HG02610 (cell line): ENCODE measurements at regions not wholly inside any gene's neighbourhood (a gene's known extent, or its start where the extent isn't known, plus 50 kb on each side); places are given as distances from the start of the nearest gene placed in this dataset.
A peak's percentile ranks its signal among the peaks of the same experiment; 100 is the strongest.
"Not testable (repeated sequence)": the region's sequence is repeated elsewhere in the genome, so short reads cannot be mapped to it uniquely, and the experiment has no call there.

ENCODE experiments used
- ATAC-seq: cut with Tn5 transposase; IDR thresholded peaks from one replicate; pipeline ENCODE4 v1.9.1; 2021; ENCODE audit warnings: mild to moderate bottlenecking, moderate library complexity; ENCODE audit not compliant: unreplicated experiment

DNA sequence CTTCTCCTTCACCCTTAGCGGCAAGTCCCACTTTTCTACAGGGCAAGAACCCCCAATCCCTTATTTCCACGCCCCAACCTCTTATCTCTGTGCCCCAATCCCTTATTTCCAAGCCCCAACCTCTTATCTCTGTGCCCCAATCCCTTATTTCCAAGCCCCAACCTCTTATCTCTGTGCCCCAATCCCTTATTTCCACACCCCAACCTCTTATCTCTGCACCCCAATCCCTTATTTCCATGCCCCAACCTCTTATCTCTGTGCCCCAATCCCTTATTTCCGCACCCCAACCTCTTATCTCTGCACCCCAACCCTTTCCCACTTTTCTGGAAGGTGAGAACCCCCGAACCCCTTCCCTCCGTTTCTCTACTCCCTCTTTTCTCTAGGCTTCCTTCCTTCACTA is 116.1 kb upstream of the GJE1 start:
- not testable (repeated sequence) for ATAC-seq

DNA sequence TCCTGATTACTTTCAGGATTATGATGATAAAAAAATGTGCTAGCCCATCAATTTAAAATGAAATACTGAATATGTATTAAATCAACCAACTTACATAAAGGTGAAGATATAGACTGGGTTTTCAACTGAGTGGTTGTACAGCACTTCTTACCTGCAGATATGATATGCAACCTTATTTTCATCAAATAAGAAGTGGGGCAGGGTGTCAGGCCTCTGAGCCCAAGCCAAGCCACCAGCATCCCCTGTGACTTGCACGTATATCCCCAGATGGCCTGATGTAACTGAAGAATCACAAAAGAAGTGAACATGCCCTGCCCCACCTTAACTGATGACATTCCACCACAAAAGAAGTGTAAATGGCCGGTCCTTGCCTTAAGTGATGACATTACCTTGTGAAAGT is 117.3 kb upstream of the GJE1 start:
- ATAC-seq = not testable (repeated sequence)

DNA sequence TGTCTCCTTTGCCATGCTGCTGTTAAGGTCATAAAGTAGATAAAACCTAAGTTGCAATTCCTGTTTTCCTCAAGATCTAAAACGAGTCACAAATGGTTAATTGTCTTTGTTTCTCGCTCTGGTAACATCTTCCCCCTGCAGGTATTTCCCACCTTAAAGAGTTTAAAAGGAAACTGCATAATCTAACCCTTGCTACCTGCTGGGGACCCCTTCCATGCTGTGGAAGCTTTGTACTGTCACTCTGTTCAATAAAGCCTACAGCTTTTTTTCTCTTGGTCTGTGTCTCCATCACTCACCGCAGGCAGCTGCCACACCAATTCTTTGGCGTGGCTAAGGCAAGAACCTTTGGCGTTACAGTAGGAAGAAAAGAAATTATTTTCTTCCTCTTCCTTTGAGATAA is 117.7 kb upstream of the GJE1 start:
- no peak for ATAC-seq

GRCh38 chr6:142014515-142014914 is 118.2 kb upstream of the GJE1 start:
- ATAC-seq = no peak

- no peak for ATAC-seq
Measured at GRCh38 chr6:142013875-142014495, 118.7 kb upstream of the GJE1 start.

DNA sequence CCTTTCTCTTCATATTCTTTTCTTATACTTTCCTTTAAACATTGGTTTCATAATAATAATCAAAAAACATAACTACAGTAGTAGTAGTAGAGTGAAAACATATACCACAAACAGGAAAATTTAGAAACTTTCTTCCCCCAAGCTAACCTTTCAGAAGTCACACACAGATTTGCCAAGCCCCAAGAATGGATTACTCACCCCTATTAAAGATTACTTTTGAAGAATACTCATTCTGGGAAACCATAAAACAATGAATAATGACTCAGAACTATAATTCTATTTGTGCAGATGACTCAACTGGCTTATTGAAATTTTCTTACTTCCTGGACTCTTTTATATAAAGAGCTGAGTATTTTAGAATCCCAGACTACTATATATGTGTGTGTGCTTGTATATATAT is 119.4 kb upstream of the GJE1 start:
- ATAC-seq = peak; percentile 97

GRCh38 chr6:142011775-142012174 is 121.0 kb upstream of the GJE1 start:
- ATAC-seq = no peak

GRCh38 chr6:142011156-142011555 is 121.6 kb upstream of the GJE1 start:
- no peak for ATAC-seq

GRCh38 chr6:142009647-142010046 is 123.1 kb upstream of the GJE1 start:
- no peak for ATAC-seq

- ATAC-seq = no peak
Measured at GRCh38 chr6:142008781-142009180, 123.9 kb upstream of the GJE1 start.

GRCh38 chr6:142008016-142008735 is 124.5 kb upstream of the GJE1 start:
- no peak for ATAC-seq

- no peak for ATAC-seq
Measured at GRCh38 chr6:142005021-142005420, 127.7 kb upstream of the GJE1 start.

DNA sequence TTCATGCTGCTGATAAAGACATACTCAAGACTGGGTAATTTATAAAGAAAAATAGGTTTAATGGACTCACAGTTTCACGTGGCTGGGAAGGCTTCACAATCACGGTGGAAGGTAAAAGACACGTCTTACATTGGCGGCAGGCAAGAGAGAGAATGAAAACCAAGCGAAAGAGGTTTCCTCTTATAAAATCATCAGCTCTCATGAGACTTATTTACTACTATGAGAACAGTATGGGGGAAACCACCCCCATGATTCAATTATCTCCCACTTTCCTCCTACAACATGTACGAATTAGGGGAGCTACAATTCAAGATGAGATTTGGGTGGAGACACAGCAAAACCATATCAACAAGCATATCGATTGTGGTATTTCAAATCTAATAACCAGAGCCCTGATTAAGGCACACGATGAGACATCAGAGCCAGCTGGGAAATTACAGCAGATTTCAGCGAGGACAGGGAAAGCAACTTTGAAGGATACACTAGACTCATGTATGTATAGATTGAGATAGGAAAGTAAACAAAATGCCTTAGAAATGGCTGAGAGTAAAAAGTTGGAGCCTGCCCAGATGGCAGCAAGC is 129.8 kb upstream of the GJE1 start:
- no peak for ATAC-seq

DNA sequence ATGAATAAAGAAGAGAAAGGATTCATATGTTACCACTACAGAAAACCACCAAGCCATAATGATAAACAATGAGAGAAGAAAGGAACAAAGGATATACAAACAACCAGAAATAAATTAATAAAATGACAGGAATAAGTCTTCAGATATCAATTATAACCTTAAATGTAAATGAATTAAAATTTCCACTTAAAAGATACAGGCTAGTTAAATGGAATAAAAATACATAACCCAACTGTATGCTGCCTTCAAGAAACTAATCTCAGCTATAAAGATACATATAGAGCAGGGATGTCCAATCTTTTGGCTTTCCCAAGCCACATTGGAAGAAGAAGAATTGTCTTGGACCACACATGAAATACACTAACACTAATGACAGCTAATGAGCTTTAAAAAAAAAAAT is 135.9 kb upstream of the GJE1 start:
- ATAC-seq = no peak

DNA sequence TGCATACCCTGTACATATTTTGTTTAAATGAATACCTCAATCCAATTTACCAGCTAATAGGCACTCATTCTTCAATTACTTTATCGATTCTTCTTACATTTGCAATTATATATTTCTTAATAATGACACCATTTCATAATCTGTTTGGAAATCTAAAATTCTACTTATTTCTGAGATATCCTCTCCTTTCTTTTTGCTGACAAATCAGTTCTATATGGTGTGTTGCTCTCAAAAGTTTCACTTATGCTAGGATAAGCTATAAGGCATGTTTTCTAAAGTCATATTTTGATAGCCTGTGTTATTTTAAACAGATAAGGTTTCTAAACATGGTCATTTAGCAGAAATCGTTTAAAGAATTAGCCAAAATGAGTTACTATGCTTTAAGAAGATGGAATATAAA is 140.6 kb upstream of the GJE1 start:
- ATAC-seq = no peak

GRCh38 chr6:141990840-141991239 is 141.9 kb upstream of the GJE1 start:
- ATAC-seq = no peak

DNA sequence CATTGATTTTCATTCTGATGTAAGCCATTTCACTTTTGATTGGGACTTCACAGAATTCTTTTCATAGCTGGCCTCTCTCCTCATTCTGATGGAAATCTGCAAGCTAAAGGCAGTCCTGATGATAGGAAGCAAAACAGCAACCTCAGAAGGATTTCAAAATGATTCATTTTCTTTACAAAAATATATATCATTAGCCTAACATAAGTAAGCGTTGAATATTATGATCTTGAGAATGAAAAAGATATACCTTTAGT is 143.1 kb upstream of the GJE1 start:
- ATAC-seq = no peak

DNA sequence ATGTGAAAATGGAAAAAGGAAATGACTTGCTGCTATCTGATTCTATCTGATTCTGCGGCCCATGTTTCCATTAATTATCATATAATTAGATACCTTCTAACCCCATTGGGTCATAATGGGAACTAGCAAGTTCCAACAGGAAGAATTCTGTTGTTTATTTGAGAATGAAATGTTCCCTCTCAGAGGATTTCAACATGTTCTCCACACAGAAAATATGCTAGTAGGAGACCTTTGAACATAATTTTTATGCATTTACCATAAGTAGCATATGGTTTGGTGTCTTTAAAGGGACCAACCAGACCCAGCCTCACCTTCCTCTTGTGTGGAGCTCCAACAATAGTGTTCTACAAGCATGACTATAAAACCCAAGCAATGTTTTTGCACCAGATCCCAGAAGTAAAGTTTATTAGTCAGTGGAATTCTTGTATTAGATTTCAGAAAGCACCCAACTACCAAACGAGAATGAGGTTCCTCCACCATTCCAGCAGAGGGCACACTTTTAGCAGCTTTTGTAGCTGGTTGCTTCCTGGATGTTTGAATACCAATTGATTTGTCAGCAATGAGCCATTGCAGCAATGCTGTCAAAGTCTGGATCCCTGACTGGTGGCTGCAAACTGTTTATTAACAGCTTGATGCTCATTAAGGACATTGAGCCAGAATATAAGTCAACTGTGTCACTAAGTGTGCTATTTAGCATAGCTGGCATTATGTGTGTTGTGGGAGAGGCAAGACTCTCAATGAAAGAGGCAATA is 143.6 kb upstream of the GJE1 start:
- ATAC-seq = peak; percentile 82

DNA sequence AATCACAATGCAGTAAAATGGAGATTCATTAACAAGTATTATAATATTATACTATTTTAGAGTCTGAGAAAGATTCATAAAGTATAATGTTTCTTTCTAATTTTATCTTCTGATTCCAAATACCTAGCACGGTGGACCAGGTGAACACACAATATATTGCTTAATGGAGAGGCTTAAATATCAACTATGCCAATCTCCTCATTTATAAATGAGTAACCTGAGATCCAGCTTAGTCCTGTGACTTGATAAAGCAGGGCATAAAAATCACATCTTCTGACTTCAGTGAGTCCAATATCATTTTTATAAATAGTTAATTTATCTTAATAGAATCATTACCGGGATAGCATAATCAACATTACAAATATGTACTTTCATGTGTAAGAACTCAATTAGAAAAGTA is 144.4 kb upstream of the GJE1 start:
- no peak for ATAC-seq

DNA sequence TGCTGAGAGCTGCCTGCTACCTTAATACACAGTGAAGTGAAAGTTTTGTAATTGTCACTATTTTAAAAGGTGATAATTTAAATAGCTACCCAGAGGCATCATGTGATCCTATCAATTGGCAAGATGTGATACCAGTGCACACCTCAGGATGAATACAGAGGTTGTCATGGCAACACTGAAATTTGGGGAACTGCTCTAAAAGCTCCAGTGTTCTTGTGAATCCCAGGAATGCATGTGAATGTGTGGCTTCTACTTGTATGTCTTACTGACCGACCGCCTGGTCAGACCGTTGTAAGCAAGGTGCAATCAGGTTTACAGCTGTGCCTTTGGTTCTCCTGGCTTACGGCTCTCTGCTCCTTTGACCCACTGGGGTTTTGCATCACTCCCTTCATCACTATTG is 146.3 kb upstream of the GJE1 start:
- ATAC-seq = no peak

GRCh38 chr6:141981190-141981589 is 151.5 kb upstream of the GJE1 start:
- ATAC-seq = no peak

DNA sequence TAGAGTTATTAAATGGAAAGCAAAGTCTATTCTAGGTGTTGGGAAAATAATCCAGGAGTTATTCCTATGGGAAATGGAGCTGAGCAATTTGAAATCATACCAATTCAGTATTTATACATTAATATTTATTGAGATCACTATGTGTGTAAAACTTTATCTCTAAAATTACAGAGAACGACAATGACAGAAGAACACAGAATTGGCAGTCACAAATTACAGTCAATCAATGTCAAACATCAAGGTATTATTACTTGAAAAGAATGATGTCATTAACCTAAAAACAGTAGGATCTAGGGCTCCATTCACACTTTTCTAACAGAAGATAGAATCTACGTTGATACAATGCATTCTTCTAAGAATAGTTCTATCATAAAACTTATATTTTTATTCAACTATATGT is 154.9 kb upstream of the GJE1 start:
- no peak for ATAC-seq
